ENCODE measurements at regions not wholly inside any gene's neighbourhood (a gene's known extent, or its start where the extent isn't known, plus 50 kb on each side); places are given as distances from the start of the nearest gene placed in this dataset.
"Not testable (repeated sequence)": the region's sequence is repeated elsewhere in the genome, so short reads cannot be mapped to it uniquely, and the experiment has no call there.

DNA sequence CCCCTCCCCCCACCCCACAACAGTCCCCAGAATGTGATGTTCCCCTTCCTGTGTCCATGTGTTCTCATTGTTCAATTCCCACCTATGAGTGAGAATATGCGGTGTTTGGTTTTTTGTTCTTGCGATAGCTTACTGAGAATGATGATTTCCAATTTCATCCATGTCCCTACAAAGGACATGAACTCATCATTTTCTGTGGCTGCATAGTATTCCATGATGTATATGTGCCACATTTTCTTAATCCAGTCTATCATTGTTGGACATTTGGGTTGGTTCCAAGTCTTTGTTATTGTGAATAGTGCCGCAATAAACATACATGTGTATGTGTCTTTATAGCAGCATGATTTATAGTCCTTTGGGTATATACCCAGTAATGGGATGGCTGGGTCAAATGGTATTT is 308.2 kb downstream of the ZNF536 start:
- TF ChIP-seq, protein P1, sequence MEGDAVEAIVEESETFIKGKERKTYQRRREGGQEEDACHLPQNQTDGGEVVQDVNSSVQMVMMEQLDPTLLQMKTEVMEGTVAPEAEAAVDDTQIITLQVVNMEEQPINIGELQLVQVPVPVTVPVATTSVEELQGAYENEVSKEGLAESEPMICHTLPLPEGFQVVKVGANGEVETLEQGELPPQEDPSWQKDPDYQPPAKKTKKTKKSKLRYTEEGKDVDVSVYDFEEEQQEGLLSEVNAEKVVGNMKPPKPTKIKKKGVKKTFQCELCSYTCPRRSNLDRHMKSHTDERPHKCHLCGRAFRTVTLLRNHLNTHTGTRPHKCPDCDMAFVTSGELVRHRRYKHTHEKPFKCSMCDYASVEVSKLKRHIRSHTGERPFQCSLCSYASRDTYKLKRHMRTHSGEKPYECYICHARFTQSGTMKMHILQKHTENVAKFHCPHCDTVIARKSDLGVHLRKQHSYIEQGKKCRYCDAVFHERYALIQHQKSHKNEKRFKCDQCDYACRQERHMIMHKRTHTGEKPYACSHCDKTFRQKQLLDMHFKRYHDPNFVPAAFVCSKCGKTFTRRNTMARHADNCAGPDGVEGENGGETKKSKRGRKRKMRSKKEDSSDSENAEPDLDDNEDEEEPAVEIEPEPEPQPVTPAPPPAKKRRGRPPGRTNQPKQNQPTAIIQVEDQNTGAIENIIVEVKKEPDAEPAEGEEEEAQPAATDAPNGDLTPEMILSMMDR (IDR thresholded peaks at IDR 0.05; ENCODE audit: insufficient read depth, low read length) = not testable (repeated sequence)
- not testable (repeated sequence) for TF ChIP-seq POLR2AphosphoS5 (IDR thresholded peaks at IDR 0.05; ENCODE audit: low read depth)
